ENCODE measurements at regions not wholly inside any gene's neighbourhood (a gene's known extent, or its start where the extent isn't known, plus 50 kb on each side); places are given as distances from the start of the nearest gene placed in this dataset.

- no peak overlapping the region for H3K27ac ChIP-seq (ENCODE audit: low read depth, low read length)
- no peaks in the 10 kb centered on the region for H3K27me3 ChIP-seq (ENCODE audit: control insufficient read depth, low read length)
- no peaks in the 10 kb centered on the region for H3F3A ChIP-seq (ENCODE audit: control insufficient read depth, insufficient read depth)
- no peaks in the 10 kb centered on the region for H3K79me2 ChIP-seq (ENCODE audit: control insufficient read depth, low read length)
- TF ChIP-seq EZH2phosphoT487 (IDR thresholded peaks at IDR 0.05; ENCODE audit: borderline replicate concordance, low read length) = no peak
- TF ChIP-seq CTCF (IDR thresholded peaks at IDR 0.05; ENCODE audit: low read depth, low read length, poor library complexity, severe bottlenecking) = no peak
- no peaks in the 10 kb centered on the region for H3K36me3 ChIP-seq (ENCODE audit: control insufficient read depth, low read length)
- H3K4me1 ChIP-seq (ENCODE audit: control insufficient read depth, low read length) = peaks cover 4% of the 10 kb centered on the region
- no peaks in the 10 kb centered on the region for H3K9me3 ChIP-seq (ENCODE audit: control insufficient read depth, insufficient read depth, low read length)
- H4K20me1 ChIP-seq (ENCODE audit: control insufficient read depth, insufficient read depth, low read depth, low read length) = no peaks in the 10 kb centered on the region
- no peak overlapping the region for H3K4me2 ChIP-seq (ENCODE audit: low read length)
- H3K9me2 ChIP-seq (replicated peaks; ENCODE audit: control insufficient read depth, low read length) = no peaks in the 10 kb centered on the region
- no peak overlapping the region for H3K4me3 ChIP-seq (ENCODE audit: low read length)
These were observed 350.0 kb upstream of the MYT1L start for GRCh38 chr2:2681085-2681484.

- Histone ChIP-seq H3K9me3 (ENCODE audit: control insufficient read depth, insufficient read depth, low read length) (no peaks in the 10 kb centered on the region), H3K4me1 (ENCODE audit: control insufficient read depth, low read length) (no peaks in the 10 kb centered on the region), H3F3A (ENCODE audit: control insufficient read depth, insufficient read depth) (no peaks in the 10 kb centered on the region), H3K36me3 (ENCODE audit: control insufficient read depth, low read length) (no peaks in the 10 kb centered on the region), H4K20me1 (ENCODE audit: control insufficient read depth, insufficient read depth, low read depth, low read length) (no peaks in the 10 kb centered on the region), H3K79me2 (ENCODE audit: control insufficient read depth, low read length) (no peaks in the 10 kb centered on the region), H3K4me2 (ENCODE audit: low read length) (no peak overlapping the region), H3K9me2 (replicated peaks; ENCODE audit: control insufficient read depth, low read length) (no peaks in the 10 kb centered on the region), H3K4me3 (ENCODE audit: low read length) (no peak overlapping the region), H3K27me3 (ENCODE audit: control insufficient read depth, low read length) (no peaks in the 10 kb centered on the region), H3K27ac (ENCODE audit: low read depth, low read length) (no peak overlapping the region)
- TF ChIP-seq EZH2phosphoT487 (IDR thresholded peaks at IDR 0.05; ENCODE audit: borderline replicate concordance, low read length) = no peak
- no peak for TF ChIP-seq CTCF (IDR thresholded peaks at IDR 0.05; ENCODE audit: low read depth, low read length, poor library complexity, severe bottlenecking)
These were observed 343.8 kb upstream of the MYT1L start for GRCh38 chr2:2674831-2675230.

GRCh38 chr2:2673406-2673805, 342.3 kb upstream of the MYT1L start:
- H3K27ac ChIP-seq (ENCODE audit: low read depth, low read length) = no peak overlapping the region
- H3K9me3 ChIP-seq (ENCODE audit: control insufficient read depth, insufficient read depth, low read length) = no peaks in the 10 kb centered on the region
- no peaks in the 10 kb centered on the region for H3K9me2 ChIP-seq (replicated peaks; ENCODE audit: control insufficient read depth, low read length)
- no peaks in the 10 kb centered on the region for H3K4me1 ChIP-seq (ENCODE audit: control insufficient read depth, low read length)
- no peaks in the 10 kb centered on the region for H3K27me3 ChIP-seq (ENCODE audit: control insufficient read depth, low read length)
- no peak overlapping the region for H3K4me3 ChIP-seq (ENCODE audit: low read length)
- TF ChIP-seq EZH2phosphoT487 (IDR thresholded peaks at IDR 0.05; ENCODE audit: borderline replicate concordance, low read length) = no peak
- no peak for TF ChIP-seq CTCF (IDR thresholded peaks at IDR 0.05; ENCODE audit: low read depth, low read length, poor library complexity, severe bottlenecking)
- no peaks in the 10 kb centered on the region for H3F3A ChIP-seq (ENCODE audit: control insufficient read depth, insufficient read depth)
- H4K20me1 ChIP-seq (ENCODE audit: control insufficient read depth, insufficient read depth, low read depth, low read length) = no peaks in the 10 kb centered on the region
- H3K4me2 ChIP-seq (ENCODE audit: low read length) = no peak overlapping the region
- H3K79me2 ChIP-seq (ENCODE audit: control insufficient read depth, low read length) = no peaks in the 10 kb centered on the region
- H3K36me3 ChIP-seq (ENCODE audit: control insufficient read depth, low read length) = no peaks in the 10 kb centered on the region

GRCh38 chr2:2672249-2672648, 341.2 kb upstream of the MYT1L start:
- H3K27ac ChIP-seq (ENCODE audit: low read depth, low read length) = no peak overlapping the region
- no peaks in the 10 kb centered on the region for H3K9me2 ChIP-seq (replicated peaks; ENCODE audit: control insufficient read depth, low read length)
- no peak overlapping the region for H3K4me2 ChIP-seq (ENCODE audit: low read length)
- no peaks in the 10 kb centered on the region for H3K27me3 ChIP-seq (ENCODE audit: control insufficient read depth, low read length)
- no peaks in the 10 kb centered on the region for H4K20me1 ChIP-seq (ENCODE audit: control insufficient read depth, insufficient read depth, low read depth, low read length)
- no peaks in the 10 kb centered on the region for H3K9me3 ChIP-seq (ENCODE audit: control insufficient read depth, insufficient read depth, low read length)
- H3K79me2 ChIP-seq (ENCODE audit: control insufficient read depth, low read length) = no peaks in the 10 kb centered on the region
- no peak for TF ChIP-seq CTCF (IDR thresholded peaks at IDR 0.05; ENCODE audit: low read depth, low read length, poor library complexity, severe bottlenecking)
- no peak for TF ChIP-seq EZH2phosphoT487 (IDR thresholded peaks at IDR 0.05; ENCODE audit: borderline replicate concordance, low read length)
- no peaks in the 10 kb centered on the region for H3K4me1 ChIP-seq (ENCODE audit: control insufficient read depth, low read length)
- H3K4me3 ChIP-seq (ENCODE audit: low read length) = no peak overlapping the region
- H3F3A ChIP-seq (ENCODE audit: control insufficient read depth, insufficient read depth) = no peaks in the 10 kb centered on the region
- no peaks in the 10 kb centered on the region for H3K36me3 ChIP-seq (ENCODE audit: control insufficient read depth, low read length)

Data from DOHH2 (cell line).